HCT116 (cell line): ENCODE measurements at regions not wholly inside any gene's neighbourhood (a gene's known extent, or its start where the extent isn't known, plus 50 kb on each side); places are given as distances from the start of the nearest gene placed in this dataset.

ENCODE experiments used
- ATAC-seq: fragments of 200-7000 bp; cut with Tn5 transposase; 2 replicates; pipeline ENCODE4 v1.9.1; 2020; ENCODE audit warnings: mild to moderate bottlenecking, moderate library complexity
- BruUV-seq: library from RNA; stranded (reverse); fragments of 400-500 nt; replicated peaks from 2 replicates; lab custom pipeline; 2021; lab: Mats Ljungman, UMichigan
- CTCF ChIA-PET: fragments of 300-600 bp; sonication (Branson Sonifier 250); formaldehyde crosslinking; loops from one replicate; lab custom pipeline; 2021; ENCODE audit warnings: antibody characterized with exemption; lab: Charles Lee
- POLR2A ChIA-PET: fragments of 300-600, 350-600 bp; sonication (Branson Sonifier 250); formaldehyde crosslinking; loops from one replicate; lab custom pipeline; 2021; ENCODE audit warnings: antibody characterized with exemption; lab: Charles Lee
- RAD21 ChIA-PET, 2 experiments: fragments of 300-600 bp; sonication (Branson Sonifier 250); formaldehyde crosslinking; loops; one replicate each; lab custom pipeline; 2023; ENCODE audit warnings: low total read pairs in 2 of 2; ENCODE audit not compliant: uncharacterized antibody in 2 of 2, unreplicated experiment in 2 of 2, low non-redundant PET in 1 of 2; lab: Charles Lee
- DNase-seq: peaks from one replicate; pipeline ENCODE4 v3.0.0-alpha.2; 2010; ENCODE audit warnings: low read depth, low spot score
- H2AFZ ChIP-seq: fragments of 200-600 bp; shearing (Covaris generic), sonication (generic); 2 replicates; pipeline ENCODE4 v1.6.1; 2017; ENCODE audit warnings: low read depth, mixed run types, mixed read lengths, antibody characterized with exemption, low read length; ENCODE audit not compliant: poor library complexity, severe bottlenecking
- H3K27ac ChIP-seq: 2 replicates; pipeline ENCODE4 v1.5.1; 2012; ENCODE audit warnings: low read depth, low read length
- H3K27me3 ChIP-seq: fragments of 200-600 bp; sonication (generic); 2 replicates; pipeline ENCODE4 v1.6.1; 2016; ENCODE audit warnings: mixed run types, low read length, mixed read lengths; ENCODE audit not compliant: insufficient read depth
- H3K36me3 ChIP-seq, 2 experiments: fragments of 200-500 bp in 1 of 2; fragments of 200-600 bp in 1 of 2; sonication (Bioruptor generic) in 1 of 2; sonication (generic) in 1 of 2; 2 replicates each; pipeline versions ENCODE4 v1.5.1 to v1.6.1; 2014 to 2016; ENCODE audit warnings: low read length in 2 of 2, inconsistent platforms in 1 of 2, mixed read lengths in 1 of 2, mixed run types in 1 of 2; ENCODE audit not compliant: insufficient read depth in 2 of 2, control insufficient read depth in 1 of 2
- H3K4me1 ChIP-seq, 2 experiments: fragments of 200-600 bp in 1 of 2; sonication (generic) in 1 of 2; 2 replicates each; pipeline versions ENCODE4 v1.5.1 to v1.6.1; 2012 to 2017; ENCODE audit warnings: low read length in 2 of 2, inconsistent platforms in 1 of 2, mild to moderate bottlenecking in 1 of 2, mixed read lengths in 1 of 2, mixed run types in 1 of 2, moderate library complexity in 1 of 2; ENCODE audit not compliant: insufficient read depth in 2 of 2, control insufficient read depth in 1 of 2
- H3K4me2 ChIP-seq: fragments of 200-600 bp; sonication (generic); 2 replicates; pipeline ENCODE4 v1.6.1; 2017; ENCODE audit warnings: mixed run types, low read length, mixed read lengths
- H3K4me3 ChIP-seq, 2 experiments: fragments of 200-600 bp in 1 of 2; sonication (generic) in 1 of 2; replicated peaks in 1 of 2; 2 replicates each; pipeline ENCODE4 v1.5.1; 2011 to 2016; ENCODE audit warnings: low read length in 2 of 2, control low read depth in 1 of 2, low read depth in 1 of 2, mild to moderate bottlenecking in 1 of 2, mixed read lengths in 1 of 2, mixed run types in 1 of 2
- H3K79me2 ChIP-seq: fragments of 200-600 bp; sonication (generic); 2 replicates; pipeline ENCODE4 v1.6.1; 2017; ENCODE audit warnings: mild to moderate bottlenecking, mixed run types, low read length, moderate library complexity, mixed read lengths; ENCODE audit not compliant: insufficient read depth
- H3K9ac ChIP-seq: fragments of 200-600 bp; sonication (generic); 2 replicates; pipeline ENCODE4 v1.6.1; 2016; ENCODE audit warnings: low read length, mixed read lengths
- H3K9me2 ChIP-seq: fragments of 200-600 bp; sonication (generic), shearing (Covaris generic); 2 replicates; pipeline ENCODE4 v1.6.1; 2017; ENCODE audit warnings: mixed run types, mild to moderate bottlenecking, moderate library complexity; ENCODE audit not compliant: insufficient read depth
- H3K9me3 ChIP-seq, 2 experiments: fragments of 200-500 bp in 1 of 2; fragments of 200-600 bp in 1 of 2; sonication (Bioruptor generic) in 1 of 2; sonication (generic) in 1 of 2; 2 replicates each; pipeline ENCODE4 v1.6.1; 2014 to 2017; ENCODE audit warnings: low read length in 2 of 2, mixed read lengths in 2 of 2, inconsistent platforms in 1 of 2, low read depth in 1 of 2, mild to moderate bottlenecking in 1 of 2, mixed run types in 1 of 2, moderate library complexity in 1 of 2; ENCODE audit not compliant: control insufficient read depth in 1 of 2, insufficient read depth in 1 of 2
- H4K20me1 ChIP-seq: fragments of 200-600 bp; sonication (generic), shearing (Covaris generic); 2 replicates; pipeline ENCODE4 v1.6.1; 2017; ENCODE audit warnings: mixed run types, mild to moderate bottlenecking, moderate library complexity; ENCODE audit not compliant: insufficient read depth
- ATF3 ChIP-seq: IDR thresholded peaks from 2 replicates; pipeline ENCODE4 v1.6.1; 2012
- CBX3 ChIP-seq: IDR thresholded peaks from 2 replicates; pipeline ENCODE4 v1.6.1; 2012; ENCODE audit warnings: low read depth
- CEBPB ChIP-seq: IDR thresholded peaks from 2 replicates; pipeline ENCODE4 v1.6.1; 2012; ENCODE audit warnings: low read depth
- CTCF ChIP-seq, 3 experiments: fragments of 200-600 bp in 1 of 3; sonication (generic) in 1 of 3; IDR thresholded peaks in 2 of 3; conservative IDR thresholded peaks in 1 of 3; 2 replicates each; pipeline ENCODE4 v1.5.1; 2012 to 2017; ENCODE audit warnings: low read depth in 2 of 3, low read length in 2 of 3, antibody characterized with exemption in 1 of 3, borderline replicate concordance in 1 of 3, control low read depth in 1 of 3, mild to moderate bottlenecking in 1 of 3, mixed read lengths in 1 of 3, mixed run types in 1 of 3, moderate library complexity in 1 of 3; ENCODE audit not compliant: insufficient read depth in 1 of 3
- EGR1 ChIP-seq: IDR thresholded peaks from 2 replicates; pipeline ENCODE4 v1.6.1; 2012; ENCODE audit warnings: low read depth
- EZH2phosphoT487 ChIP-seq: fragments of 200-600 bp; IDR thresholded peaks from 2 replicates; pipeline ENCODE4 v1.6.1; 2018; ENCODE audit warnings: antibody characterized with exemption, borderline replicate concordance
- FOSL1 ChIP-seq: IDR thresholded peaks from 2 replicates; pipeline ENCODE4 v1.6.1; 2012; ENCODE audit warnings: low read depth
- JUND ChIP-seq: IDR thresholded peaks from 2 replicates; pipeline ENCODE4 v1.6.1; 2012
- POLR2AphosphoS5 ChIP-seq: IDR thresholded peaks from 2 replicates; pipeline ENCODE4 v1.6.1; 2011; ENCODE audit warnings: mild to moderate bottlenecking, low read depth, low read length, moderate library complexity
- SP1 ChIP-seq: IDR thresholded peaks from 2 replicates; pipeline ENCODE4 v1.6.1; 2012; ENCODE audit warnings: low read depth
- SRF ChIP-seq: IDR thresholded peaks from 2 replicates; pipeline ENCODE4 v1.6.1; 2012; ENCODE audit warnings: low read depth
- TCF7L2 ChIP-seq: IDR thresholded peaks from 2 replicates; pipeline ENCODE4 v1.7.0; 2011; ENCODE audit warnings: borderline replicate concordance, inconsistent platforms; ENCODE audit not compliant: insufficient read depth, insufficient read length; ENCODE audit errors: extremely low read depth
- YY1 ChIP-seq: IDR thresholded peaks from 2 replicates; pipeline ENCODE4 v1.6.1; 2011; ENCODE audit warnings: low read length, low read depth, moderate library complexity, mild to moderate bottlenecking; ENCODE audit not compliant: insufficient replicate concordance; ENCODE audit errors: extremely low read depth
- ZBTB33 ChIP-seq: IDR thresholded peaks from 2 replicates; pipeline ENCODE4 v1.6.1; 2011; ENCODE audit warnings: mild to moderate bottlenecking, low read length, moderate library complexity; ENCODE audit not compliant: insufficient replicate concordance; ENCODE audit errors: extremely low read depth
- ZFX ChIP-seq: fragments of 450-650 bp; IDR thresholded peaks from 2 replicates; pipeline ENCODE4 v1.6.1; 2017
- ZNF274 ChIP-seq: fragments of 200-500 bp; sonication (Bioruptor generic); IDR thresholded peaks from 2 replicates; pipeline ENCODE4 v1.6.1; 2014; ENCODE audit warnings: mild to moderate bottlenecking, low read depth, low read length, inconsistent platforms
- intact Hi-C: fragments of 100-400 bp; cut with micrococcal nuclease; formaldehyde crosslinking; loops from 2 replicates; pipeline ENCODE4 v1.10.0; 2022
- TF ChIP-seq, protein P1 (sequence below): IDR thresholded peaks from 2 replicates; pipeline ENCODE4 v1.6.1; 2012
- TF ChIP-seq, protein P2 (sequence below): IDR thresholded peaks from 2 replicates; pipeline ENCODE4 v1.6.1; 2012; ENCODE audit warnings: low read depth

GRCh38 chr18:78589916-78590437 is 389.6 kb upstream of the SALL3 start:
- intact Hi-C loops: no loop called here
- DNase-seq (no peak), ATAC-seq (no peak)
- CTCF ChIA-PET: no interaction called here
- no TSS peak for BruUV-seq
- no peak overlapping the region for H3K4me3 ChIP-seq
- no peaks in the 10 kb centered on the region for H3K9me2 ChIP-seq
- POLR2A ChIA-PET: no interaction called here
- H3K4me1 ChIP-seq: no peaks in the 10 kb centered on the region
- H4K20me1 ChIP-seq: no peaks in the 10 kb centered on the region; the same call in 1 of the 2 replicates
- peaks cover 0 to 8% of the 10 kb centered on the region in 2 experiments; a peak in 2 of 4 replicates for H3K9me3 ChIP-seq
- no peak overlapping the region for H3K27ac ChIP-seq
- no peaks in the 10 kb centered on the region for H3K36me3 ChIP-seq
- no peak overlapping the region for H3K4me2 ChIP-seq
- TF ChIP-seq CEBPB (no peak), EZH2phosphoT487 (no peak), TCF7L2 (no peak), CTCF (IDR thresholded peaks at IDR 0.05 in 2 of 3, conservative IDR thresholded peaks at IDR 0.05 in 1 of 3; ENCODE audit: borderline replicate concordance in 1 of 3, insufficient read depth in 1 of 3, low read depth in 2 of 3, low read length in 2 of 3) (no peak), JUND (no peak), ZBTB33 (no peak), ZFX (no peak), SRF (no peak), SP1 (no peak), CBX3 (no peak), POLR2AphosphoS5 (no peak), YY1 (no peak), ZNF274 (no peak), FOSL1 (no peak), EGR1 (no peak), ATF3 (no peak)
- TF ChIP-seq, protein P1, sequence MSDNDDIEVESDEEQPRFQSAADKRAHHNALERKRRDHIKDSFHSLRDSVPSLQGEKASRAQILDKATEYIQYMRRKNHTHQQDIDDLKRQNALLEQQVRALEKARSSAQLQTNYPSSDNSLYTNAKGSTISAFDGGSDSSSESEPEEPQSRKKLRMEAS: no peak
- TF ChIP-seq, protein P2, sequence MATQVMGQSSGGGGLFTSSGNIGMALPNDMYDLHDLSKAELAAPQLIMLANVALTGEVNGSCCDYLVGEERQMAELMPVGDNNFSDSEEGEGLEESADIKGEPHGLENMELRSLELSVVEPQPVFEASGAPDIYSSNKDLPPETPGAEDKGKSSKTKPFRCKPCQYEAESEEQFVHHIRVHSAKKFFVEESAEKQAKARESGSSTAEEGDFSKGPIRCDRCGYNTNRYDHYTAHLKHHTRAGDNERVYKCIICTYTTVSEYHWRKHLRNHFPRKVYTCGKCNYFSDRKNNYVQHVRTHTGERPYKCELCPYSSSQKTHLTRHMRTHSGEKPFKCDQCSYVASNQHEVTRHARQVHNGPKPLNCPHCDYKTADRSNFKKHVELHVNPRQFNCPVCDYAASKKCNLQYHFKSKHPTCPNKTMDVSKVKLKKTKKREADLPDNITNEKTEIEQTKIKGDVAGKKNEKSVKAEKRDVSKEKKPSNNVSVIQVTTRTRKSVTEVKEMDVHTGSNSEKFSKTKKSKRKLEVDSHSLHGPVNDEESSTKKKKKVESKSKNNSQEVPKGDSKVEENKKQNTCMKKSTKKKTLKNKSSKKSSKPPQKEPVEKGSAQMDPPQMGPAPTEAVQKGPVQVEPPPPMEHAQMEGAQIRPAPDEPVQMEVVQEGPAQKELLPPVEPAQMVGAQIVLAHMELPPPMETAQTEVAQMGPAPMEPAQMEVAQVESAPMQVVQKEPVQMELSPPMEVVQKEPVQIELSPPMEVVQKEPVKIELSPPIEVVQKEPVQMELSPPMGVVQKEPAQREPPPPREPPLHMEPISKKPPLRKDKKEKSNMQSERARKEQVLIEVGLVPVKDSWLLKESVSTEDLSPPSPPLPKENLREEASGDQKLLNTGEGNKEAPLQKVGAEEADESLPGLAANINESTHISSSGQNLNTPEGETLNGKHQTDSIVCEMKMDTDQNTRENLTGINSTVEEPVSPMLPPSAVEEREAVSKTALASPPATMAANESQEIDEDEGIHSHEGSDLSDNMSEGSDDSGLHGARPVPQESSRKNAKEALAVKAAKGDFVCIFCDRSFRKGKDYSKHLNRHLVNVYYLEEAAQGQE: no peak
- H3K79me2 ChIP-seq: no peaks in the 10 kb centered on the region
- RAD21 ChIA-PET: no interaction called here
- no peak overlapping the region for H3K9ac ChIP-seq
- no peaks in the 10 kb centered on the region for H3K27me3 ChIP-seq
- H2AFZ ChIP-seq: no peak overlapping the region
